Progenitor cell of endocrine pancreas (in vitro differentiated cells): ENCODE measurements at regions not wholly inside any gene's neighbourhood (a gene's known extent, or its start where the extent isn't known, plus 50 kb on each side); places are given as distances from the start of the nearest gene placed in this dataset.

Experiments
- DNase-seq: peaks from one replicate; pipeline ENCODE4 v3.0.0; 2021; ENCODE audit warnings: low spot score; ENCODE audit not compliant: unreplicated experiment
- H3K27ac Mint-ChIP-seq: 2 replicates; pipeline ENCODE4 v1.8.0; 2021; ENCODE audit warnings: mild to moderate bottlenecking, moderate library complexity, mixed read lengths
- H3K27me3 Mint-ChIP-seq: 2 replicates; pipeline ENCODE4 v1.8.0; 2021; ENCODE audit warnings: mixed read lengths
- H3K36me3 Mint-ChIP-seq: 2 replicates; pipeline ENCODE4 v1.8.0; 2022; ENCODE audit warnings: mixed read lengths; ENCODE audit not compliant: insufficient read depth
- H3K4me1 Mint-ChIP-seq: 2 replicates; pipeline ENCODE4 v1.8.0; 2021; ENCODE audit warnings: low read depth, mixed read lengths
- H3K4me3 Mint-ChIP-seq: 2 replicates; pipeline ENCODE4 v1.8.0; 2021; ENCODE audit warnings: low read depth, mild to moderate bottlenecking, moderate library complexity, mixed read lengths
- H3K9me3 Mint-ChIP-seq: 2 replicates; pipeline ENCODE4 v1.8.0; 2021; ENCODE audit warnings: low read depth, mixed read lengths
- TF ChIP-seq, protein P1 (sequence below): fragments of 200-600 bp; sonication (generic); IDR thresholded peaks from one replicate; pipeline ENCODE4 v1.5.0; 2021; ENCODE audit warnings: antibody characterized with exemption, mild to moderate bottlenecking; ENCODE audit not compliant: unreplicated experiment

- no peak for DNase-seq
- Mint-ChIP-seq H3K4me1 (peaks cover 7% of the 10 kb centered on the region), H3K4me3 (no peak overlapping the region), H3K27me3 (peaks cover 15% of the 10 kb centered on the region), H3K27ac (no peak overlapping the region), H3K36me3 (no peaks in the 10 kb centered on the region), H3K9me3 (no peaks in the 10 kb centered on the region)
- TF ChIP-seq, protein P1, sequence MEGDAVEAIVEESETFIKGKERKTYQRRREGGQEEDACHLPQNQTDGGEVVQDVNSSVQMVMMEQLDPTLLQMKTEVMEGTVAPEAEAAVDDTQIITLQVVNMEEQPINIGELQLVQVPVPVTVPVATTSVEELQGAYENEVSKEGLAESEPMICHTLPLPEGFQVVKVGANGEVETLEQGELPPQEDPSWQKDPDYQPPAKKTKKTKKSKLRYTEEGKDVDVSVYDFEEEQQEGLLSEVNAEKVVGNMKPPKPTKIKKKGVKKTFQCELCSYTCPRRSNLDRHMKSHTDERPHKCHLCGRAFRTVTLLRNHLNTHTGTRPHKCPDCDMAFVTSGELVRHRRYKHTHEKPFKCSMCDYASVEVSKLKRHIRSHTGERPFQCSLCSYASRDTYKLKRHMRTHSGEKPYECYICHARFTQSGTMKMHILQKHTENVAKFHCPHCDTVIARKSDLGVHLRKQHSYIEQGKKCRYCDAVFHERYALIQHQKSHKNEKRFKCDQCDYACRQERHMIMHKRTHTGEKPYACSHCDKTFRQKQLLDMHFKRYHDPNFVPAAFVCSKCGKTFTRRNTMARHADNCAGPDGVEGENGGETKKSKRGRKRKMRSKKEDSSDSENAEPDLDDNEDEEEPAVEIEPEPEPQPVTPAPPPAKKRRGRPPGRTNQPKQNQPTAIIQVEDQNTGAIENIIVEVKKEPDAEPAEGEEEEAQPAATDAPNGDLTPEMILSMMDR, result no peak
Observed at GRCh38 chr5:32496104-32496503, 51.6 kb upstream of the ZFR start.

DNA sequence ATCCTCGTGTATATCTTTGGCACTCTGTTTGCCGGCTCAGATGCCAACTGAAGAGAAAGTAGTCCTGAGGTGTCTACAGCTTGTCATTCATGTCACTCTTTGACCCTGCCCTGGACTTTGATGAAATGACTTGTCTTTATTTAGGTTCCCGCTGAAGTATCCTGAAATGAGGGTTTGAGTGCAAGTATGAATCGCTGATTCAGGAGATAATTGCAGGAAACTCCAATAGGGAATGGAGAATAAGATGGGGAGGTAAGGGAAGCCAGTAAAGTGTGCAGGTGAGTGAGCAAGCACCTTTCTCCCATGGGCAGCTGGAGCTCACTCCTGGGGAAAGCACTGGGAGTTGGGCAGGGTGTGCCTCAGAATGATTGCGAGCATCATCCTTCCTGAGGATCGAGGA lies 50.3 kb upstream of the ZFR start:
- Mint-ChIP-seq H3K4me3 (no peak overlapping the region), H3K27ac (no peak overlapping the region), H3K4me1 (peaks cover 8% of the 10 kb centered on the region), H3K9me3 (no peaks in the 10 kb centered on the region), H3K36me3 (no peaks in the 10 kb centered on the region), H3K27me3 (peaks cover 7% of the 10 kb centered on the region)
- TF ChIP-seq, protein P1, result no peak
- DNase-seq, result no peak
